Left renal pelvis (tissue), 4 donors: ENCODE measurements at regions not wholly inside any gene's neighbourhood (a gene's known extent, or its start where the extent isn't known, plus 50 kb on each side); places are given as distances from the start of the nearest gene placed in this dataset.

ENCODE experiments used
- DNase-seq, 4 donors: peaks; one replicate each; pipeline ENCODE4 v3.0.0-alpha.2; 2013; ENCODE audit warnings: low read depth in 4 of 4, low spot score in 3 of 4

- no peak for DNase-seq
Measured at GRCh38 chr5:155394727-155395126, 381.2 kb downstream of the KIF4B start.

- no peak for DNase-seq
Measured at GRCh38 chr5:155402927-155403640, 389.5 kb downstream of the KIF4B start.

- no peak for DNase-seq
Measured at GRCh38 chr5:155406815-155407214, 393.3 kb downstream of the KIF4B start.

GRCh38 chr5:155408465-155408864, 394.9 kb downstream of the KIF4B start:
- no peak for DNase-seq

- no peak for DNase-seq
Measured at GRCh38 chr5:155416765-155417164, 403.2 kb downstream of the KIF4B start.

- DNase-seq, result peak in 1 of 4 donors; percentile 2
Measured at GRCh38 chr5:155418960-155419579, 405.5 kb downstream of the KIF4B start.

GRCh38 chr5:155430192-155430591, 416.6 kb downstream of the KIF4B start:
- DNase-seq, result no peak

DNA sequence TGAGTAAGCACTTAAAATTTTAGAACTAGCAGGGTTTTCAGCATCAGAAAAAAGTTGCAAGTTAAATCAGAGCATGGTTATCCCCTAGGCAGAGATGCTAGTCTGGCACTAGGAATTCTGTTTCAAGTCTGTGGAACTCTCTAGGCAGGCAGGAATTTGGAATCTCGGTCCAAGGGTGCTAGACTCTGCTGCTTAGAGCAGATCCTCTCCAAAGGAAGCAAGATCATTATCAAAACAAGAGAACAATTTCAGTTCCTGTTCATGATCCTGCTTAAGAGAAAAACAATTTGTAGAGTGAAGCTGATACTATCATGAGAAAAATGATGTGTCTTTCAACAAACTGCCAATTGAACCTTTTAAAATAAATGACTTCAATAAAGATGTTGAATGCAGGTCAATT, 420.7 kb downstream of the KIF4B start:
- DNase-seq, result no peak

DNA sequence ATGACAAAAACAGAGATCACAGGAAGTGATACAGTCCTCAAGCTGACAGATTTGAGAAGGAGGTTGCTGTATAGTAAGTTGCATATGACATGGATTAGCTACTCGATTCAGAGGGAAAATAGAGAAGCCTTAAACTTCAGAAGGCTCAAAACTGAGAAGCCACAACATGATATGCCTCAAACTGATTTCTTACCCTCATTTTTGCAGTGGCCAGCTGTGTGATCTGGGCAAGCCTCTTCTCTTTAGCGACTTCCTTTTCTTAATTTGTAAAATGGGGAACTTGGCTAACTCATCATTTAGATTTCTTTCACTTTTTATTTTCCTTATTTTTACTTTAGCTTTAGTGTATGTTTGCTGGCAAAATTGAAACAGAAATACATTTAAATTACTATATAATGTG, 421.1 kb downstream of the KIF4B start:
- DNase-seq, result no peak

GRCh38 chr5:155441849-155442248, 428.3 kb downstream of the KIF4B start:
- DNase-seq, result no peak

- no peak for DNase-seq
Measured at GRCh38 chr5:155451106-155451505, 437.6 kb downstream of the KIF4B start.

DNA sequence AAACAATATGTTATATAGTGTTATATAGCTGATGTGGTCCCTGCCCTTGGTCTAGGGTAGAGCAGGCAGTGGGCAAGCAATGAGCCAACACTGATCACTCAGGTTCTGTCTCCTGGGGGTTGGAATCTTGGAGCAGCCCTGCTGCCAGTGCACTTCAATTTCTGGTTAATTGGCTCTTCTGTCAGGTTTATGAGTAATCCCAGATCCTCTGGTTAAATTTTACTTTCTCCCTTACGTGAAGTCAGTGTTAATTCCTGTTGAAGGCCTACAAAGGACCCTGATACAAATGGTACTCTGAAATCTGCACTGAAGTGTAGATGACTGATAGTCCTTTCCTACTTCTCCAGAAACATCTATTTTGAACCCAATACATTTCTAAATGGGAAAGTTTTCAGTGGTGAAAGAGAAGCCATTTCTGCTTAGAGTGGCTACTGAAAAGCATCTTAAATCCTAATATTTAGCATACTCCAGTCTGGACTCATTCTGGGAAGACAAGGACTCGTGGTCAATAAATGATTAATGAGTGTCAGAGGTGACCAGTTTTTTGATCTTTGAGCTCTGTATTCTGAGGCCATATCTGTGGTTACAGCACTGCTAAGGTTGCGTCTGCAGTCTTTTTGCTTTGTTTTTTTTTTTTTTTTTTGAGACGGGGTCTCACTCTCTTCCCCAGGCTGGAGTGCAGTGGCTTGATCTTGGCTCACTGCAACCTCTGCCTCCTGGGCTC, 442.4 kb downstream of the KIF4B start:
- no peak for DNase-seq

- no peak for DNase-seq
Measured at GRCh38 chr5:155459889-155460500, 446.4 kb downstream of the KIF4B start.

GRCh38 chr5:155460501-155460931, 447.0 kb downstream of the KIF4B start:
- no peak for DNase-seq

DNA sequence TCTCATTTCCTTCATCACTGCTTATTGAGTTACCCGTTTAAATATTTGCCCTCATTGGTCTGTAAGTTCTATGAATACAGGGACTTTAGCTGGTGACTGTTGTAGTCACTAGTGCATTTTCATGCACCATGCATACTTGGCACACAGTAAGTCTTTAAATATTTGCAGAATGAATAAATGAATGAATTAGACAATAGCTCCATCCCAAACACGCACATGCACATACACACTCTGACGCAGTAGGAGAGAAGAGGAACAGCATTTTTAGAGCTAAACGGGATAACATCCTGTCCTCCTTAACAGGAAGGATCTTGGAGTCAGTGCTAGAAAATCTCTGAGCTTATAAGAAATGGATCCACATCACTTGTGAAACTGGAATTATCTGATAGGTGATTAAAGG, 447.7 kb downstream of the KIF4B start:
- DNase-seq, result no peak

DNA sequence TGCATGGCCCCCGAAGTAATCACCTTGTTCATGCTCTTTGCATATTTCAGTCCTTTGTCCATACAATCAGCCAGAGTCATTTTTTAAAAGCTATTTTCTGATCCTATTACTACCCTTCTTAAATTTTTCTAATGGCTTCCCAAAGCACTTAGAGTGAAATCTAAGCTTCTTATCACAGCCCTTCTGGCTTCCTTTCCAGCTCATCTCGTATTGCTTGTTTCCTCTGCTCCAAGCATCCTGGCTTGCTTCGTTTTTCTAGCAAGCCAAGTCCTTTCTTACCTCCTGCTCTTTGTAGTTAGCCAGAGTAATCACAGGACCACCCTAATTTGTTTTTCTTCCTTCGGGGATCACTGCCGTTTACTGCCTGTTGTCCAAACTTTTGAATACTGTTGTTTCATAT, 453.3 kb downstream of the KIF4B start:
- DNase-seq, result no peak

- DNase-seq, result no peak
Measured at GRCh38 chr5:155471027-155471426, 457.5 kb downstream of the KIF4B start.

- no peak for DNase-seq
Measured at GRCh38 chr5:155472780-155473179, 459.2 kb downstream of the KIF4B start.

GRCh38 chr5:155475318-155475717, 461.8 kb downstream of the KIF4B start:
- no peak for DNase-seq

DNA sequence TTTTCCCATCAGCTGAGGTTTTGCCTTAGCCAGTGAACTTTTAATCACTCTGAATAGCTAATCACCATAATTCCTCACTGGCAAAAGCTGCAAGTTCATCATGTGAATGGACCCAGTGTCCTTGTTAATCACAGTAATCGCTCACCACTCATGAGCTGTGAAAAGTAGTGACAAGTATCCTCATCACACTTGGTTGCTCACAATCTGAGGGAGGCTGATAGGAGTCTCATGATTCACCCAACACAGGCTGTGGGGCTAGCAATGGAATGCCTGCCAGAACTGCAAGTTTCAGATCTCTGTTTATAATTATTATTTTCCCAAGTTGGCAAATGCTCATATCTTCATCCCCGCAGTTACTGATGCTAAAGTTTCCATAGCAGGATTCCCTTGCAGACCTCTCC, 467.2 kb downstream of the KIF4B start:
- DNase-seq, result peak in 1 of 4 donors; percentile 9

DNA sequence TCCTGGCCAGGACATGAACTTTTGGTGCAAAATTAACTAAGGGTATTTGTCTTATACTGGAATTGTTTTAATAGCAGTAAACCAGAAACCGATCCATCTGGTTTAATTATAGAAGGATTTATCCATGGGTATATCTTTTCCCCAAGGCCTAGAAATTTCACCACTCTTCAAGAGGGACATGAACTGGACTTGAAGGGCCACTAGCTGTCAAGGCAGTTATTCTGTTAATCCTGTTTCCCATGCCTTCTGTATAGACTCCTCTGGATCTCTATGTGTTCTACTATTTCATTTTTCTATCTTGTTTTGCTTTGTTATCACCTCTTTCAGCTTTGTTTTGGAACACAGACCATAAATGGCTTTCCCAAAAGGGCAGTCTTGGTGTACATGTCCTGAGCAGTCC, 467.6 kb downstream of the KIF4B start:
- DNase-seq, result no peak
